ENCODE measurements at regions not wholly inside any gene's neighbourhood (a gene's known extent, or its start where the extent isn't known, plus 50 kb on each side); places are given as distances from the start of the nearest gene placed in this dataset.

GRCh38 chr13:53800011-53800410, 771.4 kb downstream of the OLFM4 start:
- Histone ChIP-seq H3K36me3 (no peaks in the 10 kb centered on the region), H3K4me1 (ENCODE audit: control insufficient read depth in 1 of 2, low read depth in 2 of 2) (no peaks in the 10 kb centered on the region), H3K4me3 (no peak overlapping the region), H3K27me3 (replicated peaks; ENCODE audit: insufficient read depth) (no peaks in the 10 kb centered on the region), H3K9me3 (no peaks in the 10 kb centered on the region), H3K27ac (no peak overlapping the region)
- ATAC-seq (ENCODE audit: insufficient number of reproducible peaks, low FRiP score, low read depth) (no peak), DNase-seq (ENCODE audit: low spot score) (no peak)
- TF ChIP-seq, protein P1, sequence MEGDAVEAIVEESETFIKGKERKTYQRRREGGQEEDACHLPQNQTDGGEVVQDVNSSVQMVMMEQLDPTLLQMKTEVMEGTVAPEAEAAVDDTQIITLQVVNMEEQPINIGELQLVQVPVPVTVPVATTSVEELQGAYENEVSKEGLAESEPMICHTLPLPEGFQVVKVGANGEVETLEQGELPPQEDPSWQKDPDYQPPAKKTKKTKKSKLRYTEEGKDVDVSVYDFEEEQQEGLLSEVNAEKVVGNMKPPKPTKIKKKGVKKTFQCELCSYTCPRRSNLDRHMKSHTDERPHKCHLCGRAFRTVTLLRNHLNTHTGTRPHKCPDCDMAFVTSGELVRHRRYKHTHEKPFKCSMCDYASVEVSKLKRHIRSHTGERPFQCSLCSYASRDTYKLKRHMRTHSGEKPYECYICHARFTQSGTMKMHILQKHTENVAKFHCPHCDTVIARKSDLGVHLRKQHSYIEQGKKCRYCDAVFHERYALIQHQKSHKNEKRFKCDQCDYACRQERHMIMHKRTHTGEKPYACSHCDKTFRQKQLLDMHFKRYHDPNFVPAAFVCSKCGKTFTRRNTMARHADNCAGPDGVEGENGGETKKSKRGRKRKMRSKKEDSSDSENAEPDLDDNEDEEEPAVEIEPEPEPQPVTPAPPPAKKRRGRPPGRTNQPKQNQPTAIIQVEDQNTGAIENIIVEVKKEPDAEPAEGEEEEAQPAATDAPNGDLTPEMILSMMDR (IDR thresholded peaks at IDR 0.05), result no peak

- no peaks in the 10 kb centered on the region for H3K4me1 ChIP-seq (ENCODE audit: control insufficient read depth in 1 of 2, low read depth in 2 of 2)
- TF ChIP-seq, protein P1 (IDR thresholded peaks at IDR 0.05), result no peak
- no peak overlapping the region for H3K4me3 ChIP-seq
- H3K36me3 ChIP-seq, result no peaks in the 10 kb centered on the region
- DNase-seq (ENCODE audit: low spot score) (no peak), ATAC-seq (ENCODE audit: insufficient number of reproducible peaks, low FRiP score, low read depth) (no peak)
- H3K27ac ChIP-seq, result no peak overlapping the region
- H3K9me3 ChIP-seq, result no peaks in the 10 kb centered on the region
- H3K27me3 ChIP-seq (replicated peaks; ENCODE audit: insufficient read depth), result no peaks in the 10 kb centered on the region
These were observed 778.7 kb downstream of the OLFM4 start for GRCh38 chr13:53807251-53807834.

DNA sequence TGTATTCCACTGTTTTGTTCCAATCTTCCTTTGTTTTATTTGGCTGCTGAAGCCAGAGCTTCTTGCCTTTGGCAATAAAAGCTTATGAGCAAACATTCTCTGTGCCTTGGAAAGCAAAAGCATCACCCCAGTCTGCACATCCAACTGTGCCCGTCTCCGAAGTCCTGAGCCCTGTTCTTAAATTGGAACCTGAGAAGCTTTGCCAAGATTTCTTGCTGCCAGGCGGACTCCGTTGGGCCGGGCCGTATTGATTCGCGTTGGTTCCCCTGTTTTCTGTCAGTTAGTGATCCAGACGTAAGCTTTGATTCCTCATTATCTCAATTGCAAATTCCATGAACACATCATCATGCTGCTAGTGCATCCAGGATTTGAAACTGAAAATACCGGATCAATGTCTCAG, 793.0 kb downstream of the OLFM4 start:
- Histone ChIP-seq H3K27me3 (replicated peaks; ENCODE audit: insufficient read depth) (no peaks in the 10 kb centered on the region), H3K4me1 (ENCODE audit: control insufficient read depth in 1 of 2, low read depth in 2 of 2) (no peaks in the 10 kb centered on the region), H3K36me3 (no peaks in the 10 kb centered on the region), H3K27ac (no peak overlapping the region), H3K9me3 (no peaks in the 10 kb centered on the region), H3K4me3 (no peak overlapping the region)
- no peak for DNase-seq (ENCODE audit: low spot score)
- no peak for ATAC-seq (ENCODE audit: insufficient number of reproducible peaks, low FRiP score, low read depth)
- TF ChIP-seq, protein P1 (IDR thresholded peaks at IDR 0.05), result no peak

- Histone ChIP-seq H3K4me3 (no peak overlapping the region), H3K27me3 (replicated peaks; ENCODE audit: insufficient read depth) (no peaks in the 10 kb centered on the region), H3K27ac (no peak overlapping the region), H3K9me3 (no peaks in the 10 kb centered on the region), H3K4me1 (ENCODE audit: control insufficient read depth in 1 of 2, low read depth in 2 of 2) (no peaks in the 10 kb centered on the region), H3K36me3 (no peaks in the 10 kb centered on the region)
- no peak for ATAC-seq (ENCODE audit: insufficient number of reproducible peaks, low FRiP score, low read depth)
- DNase-seq (ENCODE audit: low spot score), result no peak
- TF ChIP-seq, protein P1 (IDR thresholded peaks at IDR 0.05), result no peak
These were observed 793.5 kb downstream of the OLFM4 start for GRCh38 chr13:53822136-53822535.

- no peak for DNase-seq (ENCODE audit: low spot score)
- H3K36me3 ChIP-seq, result no peaks in the 10 kb centered on the region
- no peak overlapping the region for H3K4me3 ChIP-seq
- no peak overlapping the region for H3K27ac ChIP-seq
- TF ChIP-seq, protein P1 (IDR thresholded peaks at IDR 0.05), result no peak
- no peak for ATAC-seq (ENCODE audit: insufficient number of reproducible peaks, low FRiP score, low read depth)
- no peaks in the 10 kb centered on the region for H3K27me3 ChIP-seq (replicated peaks; ENCODE audit: insufficient read depth)
- H3K9me3 ChIP-seq, result no peaks in the 10 kb centered on the region
- H3K4me1 ChIP-seq (ENCODE audit: control insufficient read depth in 1 of 2, low read depth in 2 of 2), result no peaks in the 10 kb centered on the region
These were observed 810.8 kb downstream of the OLFM4 start for GRCh38 chr13:53839461-53839860.
